Astrocyte (in vitro differentiated cells and primary cell): ENCODE measurements at regions not wholly inside any gene's neighbourhood (a gene's known extent, or its start where the extent isn't known, plus 50 kb on each side); places are given as distances from the start of the nearest gene placed in this dataset.

Experiments used
- DNase-seq: peaks from one replicate; pipeline ENCODE4 v3.0.0-alpha.2; 2010; ENCODE audit warnings: low read depth
- FAIRE-seq: peaks from 2 replicates; lab custom pipeline; 2011; peaks lifted over from hg19 to GRCh38; lab: Jason Lieb, UNC
- H2AFZ ChIP-seq: 2 replicates; pipeline ENCODE4 v1.6.0; 2012; ENCODE audit warnings: low read depth, low read length, inconsistent platforms
- H3K27ac ChIP-seq: 2 replicates; pipeline ENCODE4 v1.5.1; 2011; ENCODE audit warnings: low read depth, low read length, inconsistent platforms
- H3K27me3 ChIP-seq: 2 replicates; pipeline ENCODE4 v1.6.0; 2011; ENCODE audit warnings: low read length, inconsistent platforms; ENCODE audit not compliant: insufficient read depth
- H3K36me3 ChIP-seq: 2 replicates; pipeline ENCODE4 v1.5.1; 2011; ENCODE audit warnings: low read length, inconsistent platforms; ENCODE audit not compliant: insufficient read depth
- H3K4me1 ChIP-seq: 2 replicates; pipeline ENCODE4 v1.5.1; 2011; ENCODE audit warnings: low read length, inconsistent platforms; ENCODE audit not compliant: insufficient read depth
- H3K4me2 ChIP-seq: 2 replicates; pipeline ENCODE4 v1.6.0; 2012; ENCODE audit warnings: low read length, inconsistent platforms
- H3K4me3 ChIP-seq: 2 replicates; pipeline ENCODE4 v1.5.1; 2011; ENCODE audit warnings: low read depth, mild to moderate bottlenecking, low read length, inconsistent platforms; ENCODE audit not compliant: insufficient read depth
- H3K79me2 ChIP-seq: 2 replicates; pipeline ENCODE4 v1.6.0; 2012; ENCODE audit warnings: mild to moderate bottlenecking, low read length, inconsistent platforms; ENCODE audit not compliant: insufficient read depth
- H3K9ac ChIP-seq: 2 replicates; pipeline ENCODE4 v1.6.0; 2012; ENCODE audit warnings: mild to moderate bottlenecking, low read length, inconsistent platforms
- H3K9me3 ChIP-seq: 2 replicates; pipeline ENCODE4 v1.5.1; 2012; ENCODE audit warnings: low read depth, mild to moderate bottlenecking, low read length, inconsistent platforms; ENCODE audit not compliant: insufficient read depth
- H4K20me1 ChIP-seq: 2 replicates; pipeline ENCODE4 v1.6.0; 2012; ENCODE audit warnings: low read length, inconsistent platforms; ENCODE audit not compliant: insufficient read depth
- H3K27ac Mint-ChIP-seq: one replicate; pipeline ENCODE4 v1.8.0; 2021; ENCODE audit warnings: mild to moderate bottlenecking, mixed read lengths; ENCODE audit not compliant: unreplicated experiment
- H3K27me3 Mint-ChIP-seq: one replicate; pipeline ENCODE4 v1.8.0; 2021; ENCODE audit warnings: low read depth, mixed read lengths; ENCODE audit not compliant: unreplicated experiment
- H3K36me3 Mint-ChIP-seq: one replicate; pipeline ENCODE4 v1.8.0; 2021; ENCODE audit warnings: low read depth, mixed read lengths; ENCODE audit not compliant: unreplicated experiment
- H3K4me1 Mint-ChIP-seq: one replicate; pipeline ENCODE4 v1.8.0; 2021; ENCODE audit warnings: low read depth, mixed read lengths; ENCODE audit not compliant: unreplicated experiment
- H3K4me3 Mint-ChIP-seq: one replicate; pipeline ENCODE4 v1.8.0; 2021; ENCODE audit warnings: mild to moderate bottlenecking, moderate library complexity, mixed read lengths; ENCODE audit not compliant: unreplicated experiment
- H3K9me3 Mint-ChIP-seq: one replicate; pipeline ENCODE4 v1.8.0; 2021; ENCODE audit warnings: mild to moderate bottlenecking, mixed read lengths; ENCODE audit not compliant: unreplicated experiment
- EZH2 ChIP-seq: IDR thresholded peaks from 2 replicates; pipeline ENCODE4 v1.6.1; 2012; ENCODE audit warnings: mild to moderate bottlenecking, low read length, inconsistent platforms; ENCODE audit not compliant: insufficient read depth
- TF ChIP-seq, protein P1 (sequence below): IDR thresholded peaks from 2 replicates; pipeline ENCODE4 v1.5.1; 2011; ENCODE audit warnings: low read depth, mild to moderate bottlenecking, inconsistent platforms, low read length, moderate library complexity; ENCODE audit not compliant: insufficient read depth

DNA sequence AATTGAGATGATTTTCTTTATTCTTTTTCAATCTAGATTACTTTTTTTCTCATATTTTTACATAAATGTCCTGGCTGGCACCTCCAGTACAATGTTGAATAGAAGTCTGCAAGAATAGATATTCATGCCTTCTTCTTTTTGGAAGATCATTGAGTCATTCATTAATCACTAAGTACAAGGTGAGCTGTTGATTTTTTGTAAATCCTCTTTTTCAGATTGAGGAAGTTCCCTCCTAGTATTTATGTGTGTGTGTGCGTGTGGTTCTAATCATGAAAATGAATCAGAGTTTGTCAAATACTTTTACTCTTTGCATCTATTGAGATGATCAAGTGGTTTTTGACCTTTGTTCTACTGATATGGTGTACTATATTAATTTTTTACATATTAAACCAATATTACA lies 859.3 kb downstream of the KCNT2 start:
- H3K4me2 ChIP-seq, result no peak overlapping the region
- no peaks in the 10 kb centered on the region for H3K36me3 ChIP-seq
- H3K27me3 ChIP-seq, result no peaks in the 10 kb centered on the region
- no peak overlapping the region for H3K4me3 ChIP-seq
- DNase-seq (no peak), FAIRE-seq (no peak)
- H4K20me1 ChIP-seq, result no peaks in the 10 kb centered on the region
- no peaks in the 10 kb centered on the region for H3K79me2 ChIP-seq
- no peaks in the 10 kb centered on the region for H3K4me1 Mint-ChIP-seq
- TF ChIP-seq EZH2, result no peak
- TF ChIP-seq, protein P1, sequence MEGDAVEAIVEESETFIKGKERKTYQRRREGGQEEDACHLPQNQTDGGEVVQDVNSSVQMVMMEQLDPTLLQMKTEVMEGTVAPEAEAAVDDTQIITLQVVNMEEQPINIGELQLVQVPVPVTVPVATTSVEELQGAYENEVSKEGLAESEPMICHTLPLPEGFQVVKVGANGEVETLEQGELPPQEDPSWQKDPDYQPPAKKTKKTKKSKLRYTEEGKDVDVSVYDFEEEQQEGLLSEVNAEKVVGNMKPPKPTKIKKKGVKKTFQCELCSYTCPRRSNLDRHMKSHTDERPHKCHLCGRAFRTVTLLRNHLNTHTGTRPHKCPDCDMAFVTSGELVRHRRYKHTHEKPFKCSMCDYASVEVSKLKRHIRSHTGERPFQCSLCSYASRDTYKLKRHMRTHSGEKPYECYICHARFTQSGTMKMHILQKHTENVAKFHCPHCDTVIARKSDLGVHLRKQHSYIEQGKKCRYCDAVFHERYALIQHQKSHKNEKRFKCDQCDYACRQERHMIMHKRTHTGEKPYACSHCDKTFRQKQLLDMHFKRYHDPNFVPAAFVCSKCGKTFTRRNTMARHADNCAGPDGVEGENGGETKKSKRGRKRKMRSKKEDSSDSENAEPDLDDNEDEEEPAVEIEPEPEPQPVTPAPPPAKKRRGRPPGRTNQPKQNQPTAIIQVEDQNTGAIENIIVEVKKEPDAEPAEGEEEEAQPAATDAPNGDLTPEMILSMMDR, result no peak
- no peak overlapping the region for H3K27ac Mint-ChIP-seq
- H3K9ac ChIP-seq, result no peak overlapping the region
- no peak overlapping the region for H2AFZ ChIP-seq
- no peaks in the 10 kb centered on the region for H3K36me3 Mint-ChIP-seq
- H3K9me3 ChIP-seq, result no peaks in the 10 kb centered on the region
- H3K27me3 Mint-ChIP-seq, result no peaks in the 10 kb centered on the region
- no peak overlapping the region for H3K27ac ChIP-seq
- no peaks in the 10 kb centered on the region for H3K4me1 ChIP-seq
- no peaks in the 10 kb centered on the region for H3K9me3 Mint-ChIP-seq
- no peak overlapping the region for H3K4me3 Mint-ChIP-seq

DNA sequence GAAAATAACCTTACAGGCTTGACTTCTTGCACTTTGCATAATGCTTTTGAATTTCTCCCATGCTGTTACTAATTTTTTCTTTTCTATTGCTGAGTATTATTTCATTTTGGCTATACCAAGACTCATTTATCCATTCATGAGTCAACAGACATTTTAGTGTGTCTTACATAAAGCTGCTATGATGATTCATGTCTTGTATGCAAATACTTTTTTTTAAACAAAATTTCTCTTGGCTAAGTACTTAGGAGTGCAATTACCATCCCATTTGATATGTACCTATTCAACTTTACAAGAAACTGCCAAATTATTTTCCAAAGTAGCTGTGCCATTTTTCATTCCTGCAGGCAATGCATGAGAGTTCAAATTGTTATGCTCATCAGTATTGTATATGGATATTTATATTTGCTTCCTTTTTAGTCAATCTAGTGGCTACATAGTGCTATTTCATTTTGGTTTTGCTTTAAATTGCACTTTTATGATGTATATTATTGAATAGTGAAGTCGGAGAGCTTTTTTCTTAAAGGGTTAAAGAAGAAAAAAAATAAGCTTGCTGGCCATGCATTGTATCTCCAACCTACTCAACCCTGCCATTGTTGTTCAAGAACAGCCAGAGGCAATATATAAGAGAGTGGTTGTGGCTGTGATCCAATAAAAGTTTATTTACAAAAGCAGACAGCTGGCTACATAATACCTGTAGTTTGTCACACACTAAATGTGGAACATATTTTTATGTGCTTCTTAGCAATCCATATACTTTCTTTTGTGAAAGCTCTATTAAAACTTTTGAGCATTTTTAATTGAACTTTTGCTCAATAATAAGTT lies 862.8 kb downstream of the KCNT2 start:
- no peak overlapping the region for H3K9ac ChIP-seq
- no peaks in the 10 kb centered on the region for H3K79me2 ChIP-seq
- H3K4me1 ChIP-seq, result no peaks in the 10 kb centered on the region
- no peaks in the 10 kb centered on the region for H3K9me3 ChIP-seq
- H3K36me3 ChIP-seq, result peaks cover 2% of the 10 kb centered on the region
- no peak overlapping the region for H3K4me3 Mint-ChIP-seq
- H3K36me3 Mint-ChIP-seq, result no peaks in the 10 kb centered on the region
- H3K9me3 Mint-ChIP-seq, result no peaks in the 10 kb centered on the region
- H3K4me3 ChIP-seq, result no peak overlapping the region
- H4K20me1 ChIP-seq, result no peaks in the 10 kb centered on the region
- no peaks in the 10 kb centered on the region for H3K4me1 Mint-ChIP-seq
- no peak overlapping the region for H3K27ac ChIP-seq
- H3K27me3 ChIP-seq, result no peaks in the 10 kb centered on the region
- DNase-seq (no peak), FAIRE-seq (peak; percentile 23)
- H3K27ac Mint-ChIP-seq, result no peak overlapping the region
- no peak overlapping the region for H3K4me2 ChIP-seq
- H3K27me3 Mint-ChIP-seq, result no peaks in the 10 kb centered on the region
- H2AFZ ChIP-seq, result no peak overlapping the region
- TF ChIP-seq, protein P1, result no peak
- TF ChIP-seq EZH2, result no peak

DNA sequence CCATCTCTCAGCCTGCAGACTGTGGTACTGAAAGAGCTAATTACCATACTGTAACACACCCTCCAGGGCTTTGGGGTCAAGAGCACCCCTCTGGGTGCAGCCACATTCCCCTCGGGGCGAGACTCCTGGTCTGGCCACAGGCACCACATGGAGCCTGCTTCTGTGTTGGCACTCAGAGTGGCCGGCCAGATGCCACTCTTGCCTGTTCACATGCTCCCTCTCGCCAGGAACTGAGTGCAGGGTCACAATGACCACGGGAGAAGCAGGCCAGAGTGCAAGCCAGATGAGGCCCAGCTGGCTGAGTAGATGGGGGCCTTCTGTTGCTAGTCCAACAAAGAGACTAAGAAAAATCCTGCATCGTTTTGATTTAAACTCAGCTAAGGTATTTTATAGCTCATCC lies 864.0 kb downstream of the KCNT2 start:
- Mint-ChIP-seq H3K4me3 (no peak overlapping the region), H3K4me1 (peaks cover 3% of the 10 kb centered on the region), H3K27ac (no peak overlapping the region), H3K27me3 (no peaks in the 10 kb centered on the region), H3K36me3 (no peaks in the 10 kb centered on the region), H3K9me3 (no peaks in the 10 kb centered on the region)
- H3K27ac ChIP-seq, result no peak overlapping the region
- H2AFZ ChIP-seq, result no peak overlapping the region
- no peaks in the 10 kb centered on the region for H3K9me3 ChIP-seq
- DNase-seq, result no peak
- H3K9ac ChIP-seq, result no peak overlapping the region
- H3K4me3 ChIP-seq, result no peak overlapping the region
- no peaks in the 10 kb centered on the region for H3K27me3 ChIP-seq
- H3K4me2 ChIP-seq, result no peak overlapping the region
- H3K4me1 ChIP-seq, result no peaks in the 10 kb centered on the region
- TF ChIP-seq EZH2, result no peak
- TF ChIP-seq, protein P1, result no peak
- no peaks in the 10 kb centered on the region for H4K20me1 ChIP-seq
- H3K79me2 ChIP-seq, result no peaks in the 10 kb centered on the region
- H3K36me3 ChIP-seq, result peaks cover 2% of the 10 kb centered on the region
- FAIRE-seq, result no peak
